Mammary epithelial cell (primary cell): ENCODE measurements at regions not wholly inside any gene's neighbourhood (a gene's known extent, or its start where the extent isn't known, plus 50 kb on each side); places are given as distances from the start of the nearest gene placed in this dataset.

Experiments used
- EZH2 ChIP-seq: IDR thresholded peaks from 2 replicates; pipeline ENCODE4 v1.6.1; 2012; ENCODE audit warnings: low read length, inconsistent platforms, borderline replicate concordance
- TF ChIP-seq, protein P1 (sequence below), 2 donors: IDR thresholded peaks in 1 of 2; conservative IDR thresholded peaks in 1 of 2; 2 replicates each; pipeline ENCODE4 v1.5.1; 2011 to 2012; ENCODE audit warnings: inconsistent platforms in 2 of 2, low read length in 2 of 2, mild to moderate bottlenecking in 2 of 2, control low read depth in 1 of 2, low read depth in 1 of 2; ENCODE audit not compliant: insufficient read depth in 1 of 2; ENCODE audit errors: extremely low read depth in 1 of 2

- TF ChIP-seq, protein P1, sequence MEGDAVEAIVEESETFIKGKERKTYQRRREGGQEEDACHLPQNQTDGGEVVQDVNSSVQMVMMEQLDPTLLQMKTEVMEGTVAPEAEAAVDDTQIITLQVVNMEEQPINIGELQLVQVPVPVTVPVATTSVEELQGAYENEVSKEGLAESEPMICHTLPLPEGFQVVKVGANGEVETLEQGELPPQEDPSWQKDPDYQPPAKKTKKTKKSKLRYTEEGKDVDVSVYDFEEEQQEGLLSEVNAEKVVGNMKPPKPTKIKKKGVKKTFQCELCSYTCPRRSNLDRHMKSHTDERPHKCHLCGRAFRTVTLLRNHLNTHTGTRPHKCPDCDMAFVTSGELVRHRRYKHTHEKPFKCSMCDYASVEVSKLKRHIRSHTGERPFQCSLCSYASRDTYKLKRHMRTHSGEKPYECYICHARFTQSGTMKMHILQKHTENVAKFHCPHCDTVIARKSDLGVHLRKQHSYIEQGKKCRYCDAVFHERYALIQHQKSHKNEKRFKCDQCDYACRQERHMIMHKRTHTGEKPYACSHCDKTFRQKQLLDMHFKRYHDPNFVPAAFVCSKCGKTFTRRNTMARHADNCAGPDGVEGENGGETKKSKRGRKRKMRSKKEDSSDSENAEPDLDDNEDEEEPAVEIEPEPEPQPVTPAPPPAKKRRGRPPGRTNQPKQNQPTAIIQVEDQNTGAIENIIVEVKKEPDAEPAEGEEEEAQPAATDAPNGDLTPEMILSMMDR (conservative IDR thresholded peaks at IDR 0.05 in 1 of 2, IDR thresholded peaks at IDR 0.05 in 1 of 2; ENCODE audit: extremely low read depth in 1 of 2, insufficient read depth in 1 of 2, low read depth in 1 of 2, low read length in 2 of 2) = no peak
- no peak for TF ChIP-seq EZH2
Measured at GRCh38 chr14:104328607-104329006, 190.2 kb downstream of the KIF26A start.
